NCI-H2107 treated with DMSO at 0.1 percent for 48 hours (cell line): ENCODE measurements at regions not wholly inside any gene's neighbourhood (a gene's known extent, or its start where the extent isn't known, plus 50 kb on each side); places are given as distances from the start of the nearest gene placed in this dataset.

Source experiments
- DNase-seq: peaks from one replicate; lab custom pipeline; 2025; ENCODE audit not compliant: unreplicated experiment; lab: John Stamatoyannopoulos, UW

DNA sequence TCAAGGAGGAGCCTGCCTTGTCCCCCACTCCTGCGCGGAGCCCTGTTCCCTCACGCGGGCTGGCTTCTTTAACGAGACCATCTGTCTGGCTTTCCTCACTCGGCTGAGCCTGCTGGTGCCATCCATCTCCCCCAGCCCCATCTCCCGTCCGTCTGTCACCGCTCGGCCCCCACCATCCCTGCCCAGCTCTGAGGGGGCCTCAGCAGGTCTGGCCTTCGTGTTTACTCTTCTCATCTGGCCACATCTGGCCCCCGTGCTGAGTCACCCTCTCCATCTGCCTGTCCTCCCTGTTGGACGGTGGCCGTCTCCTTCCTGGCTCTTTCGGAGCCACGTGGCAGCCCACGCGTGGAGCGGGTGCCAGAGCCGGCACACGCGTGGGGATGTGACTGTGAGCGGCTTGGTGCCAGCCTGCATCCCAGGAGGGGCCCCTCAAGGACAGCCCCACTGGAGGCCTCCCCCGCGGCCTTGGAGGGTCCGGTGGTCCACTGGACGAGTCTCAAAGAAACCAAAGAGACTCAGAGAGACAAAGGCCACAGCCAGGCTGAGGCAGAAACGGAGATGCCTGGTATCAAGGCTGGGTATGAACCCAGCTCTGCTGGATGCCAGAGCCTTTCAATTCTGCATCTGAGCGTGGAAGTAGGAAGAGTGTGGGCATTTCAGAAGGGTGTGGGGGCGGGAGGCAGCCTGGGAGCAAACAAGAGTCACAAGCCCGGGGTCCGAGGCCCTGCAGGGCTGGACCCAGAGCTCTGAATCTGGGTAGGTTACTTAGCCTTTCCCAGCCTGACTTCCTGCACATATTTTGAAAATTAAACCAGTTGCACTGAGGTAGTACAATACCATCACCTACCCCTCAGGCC, 76.7 kb upstream of the UNC5A start:
- DNase-seq: no peak

DNA sequence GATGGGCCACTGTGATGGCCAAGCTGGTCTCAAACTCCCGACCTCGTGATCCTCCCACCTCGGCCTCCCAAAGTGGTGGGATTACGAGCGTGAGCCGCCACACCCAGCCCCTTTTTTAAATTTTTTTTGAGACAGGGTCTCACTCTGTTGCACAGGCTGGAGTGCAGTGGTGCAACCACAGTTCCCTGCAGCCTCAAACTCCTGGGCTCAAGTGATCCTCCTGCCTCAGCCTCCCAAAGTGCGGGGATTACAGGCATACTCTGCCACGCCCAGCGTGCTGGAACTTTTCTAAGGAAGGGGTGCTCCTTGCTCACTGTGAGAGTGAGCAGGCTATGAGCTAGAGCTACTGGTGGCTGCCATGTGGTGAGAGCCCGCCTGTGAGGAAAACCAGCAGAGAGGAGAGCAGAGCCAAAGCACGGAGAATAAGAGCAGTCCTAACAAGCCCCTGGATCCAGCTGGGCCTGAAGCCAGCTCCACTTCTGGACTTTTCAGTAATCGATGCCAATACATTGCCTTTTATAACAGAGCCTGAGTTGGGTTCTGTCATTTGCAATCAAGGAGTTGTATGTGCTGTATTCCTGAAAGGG, 75.5 kb upstream of the UNC5A start:
- no peak for DNase-seq

DNA sequence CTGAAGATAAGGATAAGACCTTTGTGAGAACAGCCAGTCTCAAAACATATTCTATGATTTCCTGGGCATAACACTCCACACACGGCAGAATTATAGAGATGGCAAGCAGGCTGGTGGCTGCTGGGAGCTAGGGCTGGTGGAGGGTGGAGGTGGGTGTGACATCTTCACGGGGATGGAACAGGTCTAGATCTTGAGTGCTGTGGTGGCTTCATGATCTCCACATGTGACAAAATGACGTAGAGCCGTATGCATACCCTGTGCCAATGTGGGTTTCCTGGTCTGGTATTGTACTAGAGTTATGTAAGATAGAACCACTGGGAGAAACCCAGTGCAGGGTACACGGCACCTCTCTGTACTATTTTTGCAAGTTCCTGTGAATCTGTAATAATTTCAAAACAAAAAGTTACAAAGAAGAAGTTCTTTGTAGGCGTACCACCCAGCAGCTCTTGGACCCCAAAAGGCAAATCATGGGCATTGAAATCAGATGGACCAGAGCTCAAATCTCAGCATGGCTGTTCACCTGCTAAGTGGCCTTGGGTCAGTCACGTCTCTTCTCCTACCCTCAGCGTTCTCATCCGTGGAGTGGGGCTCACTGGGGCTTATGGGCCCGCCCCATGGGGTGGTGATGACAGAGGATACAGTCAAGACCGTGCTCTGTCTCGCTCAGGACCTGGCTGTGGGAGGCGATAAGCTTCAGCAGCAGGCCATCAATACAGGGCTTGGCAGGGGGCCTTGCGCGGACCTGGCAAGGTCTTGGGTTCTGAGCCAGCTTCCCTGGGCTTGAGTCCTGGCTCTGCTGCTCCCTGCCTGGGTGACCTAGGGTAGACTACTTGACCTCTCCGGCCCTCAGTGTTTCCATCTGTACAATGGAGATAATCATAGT, 74.7 kb upstream of the UNC5A start:
- no peak for DNase-seq

DNA sequence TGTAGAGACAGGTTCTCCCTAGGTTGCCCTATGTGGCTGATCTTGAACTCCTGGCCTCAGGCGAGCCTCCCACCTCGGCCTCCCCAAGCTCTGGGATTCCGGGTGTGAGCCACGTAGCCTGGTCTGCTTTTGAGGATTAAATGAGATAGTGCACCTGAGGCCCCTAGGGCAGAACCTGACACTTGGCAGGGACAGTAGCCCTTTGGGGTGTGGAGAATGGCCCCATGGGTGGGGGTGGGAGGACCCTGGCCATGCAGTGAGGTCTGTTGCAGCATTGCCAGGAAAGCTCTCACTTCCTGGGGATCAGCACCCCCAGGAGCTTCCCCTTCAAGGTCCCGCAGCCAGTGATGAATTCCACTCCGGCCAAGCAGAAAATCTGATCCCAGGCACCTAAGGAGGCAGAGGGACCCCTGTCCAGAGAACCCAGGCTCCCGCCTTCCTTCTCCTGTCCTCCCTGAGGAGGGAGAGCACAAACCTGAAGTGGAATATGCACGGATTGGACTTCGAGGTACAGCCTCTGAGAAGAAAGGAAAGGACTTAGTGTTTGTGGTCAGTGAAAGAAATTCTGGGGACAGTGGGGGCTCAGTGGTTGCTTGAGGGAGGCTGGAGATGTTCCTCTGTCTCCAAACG, 73.9 kb upstream of the UNC5A start:
- DNase-seq: no peak

DNA sequence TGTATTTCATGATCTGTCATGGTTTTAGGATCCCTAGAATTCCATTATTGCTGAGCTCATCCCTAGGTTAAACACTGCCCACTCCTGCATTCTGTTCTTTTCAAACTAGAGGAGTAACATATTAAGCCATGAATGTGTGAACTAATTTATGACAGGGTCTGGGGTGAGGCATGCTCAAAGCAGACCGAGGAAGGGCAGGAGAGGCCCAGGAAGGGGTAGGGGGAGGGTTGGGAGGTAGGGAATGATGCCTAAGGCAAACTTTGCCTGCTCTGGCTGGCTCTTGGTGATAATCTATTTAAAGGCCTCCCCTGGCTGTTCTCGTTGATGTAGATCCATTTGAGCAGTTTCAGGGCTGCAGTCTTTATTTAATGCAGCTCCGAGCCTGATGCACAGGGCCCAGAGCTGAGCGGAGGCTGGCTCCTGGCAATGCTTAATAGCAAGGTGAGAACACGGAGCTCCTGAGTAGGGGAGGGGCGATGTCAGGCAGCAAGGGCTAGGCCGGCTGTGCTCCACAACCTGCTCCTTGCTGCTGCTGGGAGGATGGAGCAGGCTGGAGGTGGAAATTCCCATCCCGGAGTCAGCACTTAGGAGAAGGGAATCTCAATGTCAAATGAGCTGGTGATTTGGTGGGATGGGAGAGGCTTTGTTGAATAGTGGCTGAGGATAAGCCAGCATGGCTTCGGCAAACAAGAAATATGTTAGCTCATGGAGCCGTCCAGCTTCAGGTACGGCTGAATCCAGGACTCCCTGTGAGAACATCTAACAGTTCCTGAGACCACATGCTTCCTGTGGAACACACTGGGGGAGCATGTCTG, 73.2 kb upstream of the UNC5A start:
- no peak for DNase-seq

DNA sequence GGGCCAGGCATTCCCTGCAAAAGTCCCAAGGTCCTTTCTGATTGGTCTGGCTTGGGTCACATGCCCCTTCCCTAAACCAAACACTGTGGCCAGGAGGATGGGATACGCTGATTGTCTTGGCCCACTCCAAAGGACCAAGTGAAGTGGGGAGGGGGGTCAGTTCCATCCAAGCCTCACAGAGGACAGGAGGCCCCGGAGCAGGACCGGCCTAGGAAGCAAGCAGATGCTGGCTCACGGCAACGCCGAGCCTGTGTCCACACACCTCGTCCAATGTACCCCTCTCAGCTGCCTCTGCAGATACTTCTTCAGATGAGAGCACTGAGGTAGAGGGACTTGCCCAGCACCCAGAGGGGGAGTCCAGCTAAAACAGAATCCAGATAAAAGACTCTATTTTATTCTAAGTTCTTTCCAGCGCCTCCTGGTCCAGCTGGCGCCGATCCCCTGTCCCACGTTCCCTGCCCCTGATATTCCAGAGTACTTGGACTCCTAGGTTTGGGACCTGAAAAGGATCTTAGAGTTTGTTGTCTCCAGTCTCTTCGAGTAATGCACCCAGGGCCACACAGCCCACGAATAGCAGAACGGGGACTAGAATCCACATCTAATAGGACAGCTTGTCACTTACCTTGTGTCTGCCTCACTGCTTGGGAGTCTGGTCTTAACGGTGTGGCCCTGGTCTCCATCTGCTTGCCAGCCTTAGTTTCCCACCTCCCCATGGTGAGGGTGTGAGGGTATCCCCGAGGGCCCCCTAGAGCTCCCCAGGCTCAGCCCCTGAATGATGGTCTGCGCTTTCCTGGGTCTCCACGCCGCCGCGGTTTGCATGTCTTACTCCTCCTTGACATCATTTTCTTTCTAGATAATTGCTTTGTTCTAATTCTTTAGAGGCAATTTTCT, 72.4 kb upstream of the UNC5A start:
- DNase-seq: no peak

DNA sequence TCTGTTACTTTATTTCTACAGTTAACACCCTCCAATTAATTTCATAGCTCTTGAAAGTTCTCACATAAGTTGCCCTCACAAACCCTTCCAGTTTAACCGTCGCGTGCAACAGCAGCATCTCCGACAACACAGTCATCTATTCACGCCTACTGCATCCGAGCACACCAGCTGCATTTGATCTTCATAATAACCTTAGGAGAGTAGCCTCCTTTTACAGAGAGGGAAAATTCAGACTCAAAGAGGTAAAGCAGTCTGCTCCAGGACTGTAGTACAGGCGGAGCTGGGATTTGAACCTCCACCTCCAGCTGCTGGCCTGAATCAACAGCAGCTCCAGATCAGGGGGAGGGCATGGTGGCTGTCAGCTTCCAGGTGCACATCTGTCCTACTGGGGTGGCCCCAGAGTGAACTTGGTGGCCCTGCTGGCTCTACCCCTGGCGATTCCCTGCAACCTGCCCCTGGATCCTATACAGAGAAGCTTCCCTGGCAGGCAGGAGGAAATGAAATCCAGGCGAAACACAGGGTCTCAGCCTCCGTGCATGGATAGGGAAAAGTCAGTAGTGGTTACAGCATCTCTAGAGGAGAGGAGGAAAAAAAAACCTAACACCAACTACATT, 71.6 kb upstream of the UNC5A start:
- DNase-seq: no peak

DNA sequence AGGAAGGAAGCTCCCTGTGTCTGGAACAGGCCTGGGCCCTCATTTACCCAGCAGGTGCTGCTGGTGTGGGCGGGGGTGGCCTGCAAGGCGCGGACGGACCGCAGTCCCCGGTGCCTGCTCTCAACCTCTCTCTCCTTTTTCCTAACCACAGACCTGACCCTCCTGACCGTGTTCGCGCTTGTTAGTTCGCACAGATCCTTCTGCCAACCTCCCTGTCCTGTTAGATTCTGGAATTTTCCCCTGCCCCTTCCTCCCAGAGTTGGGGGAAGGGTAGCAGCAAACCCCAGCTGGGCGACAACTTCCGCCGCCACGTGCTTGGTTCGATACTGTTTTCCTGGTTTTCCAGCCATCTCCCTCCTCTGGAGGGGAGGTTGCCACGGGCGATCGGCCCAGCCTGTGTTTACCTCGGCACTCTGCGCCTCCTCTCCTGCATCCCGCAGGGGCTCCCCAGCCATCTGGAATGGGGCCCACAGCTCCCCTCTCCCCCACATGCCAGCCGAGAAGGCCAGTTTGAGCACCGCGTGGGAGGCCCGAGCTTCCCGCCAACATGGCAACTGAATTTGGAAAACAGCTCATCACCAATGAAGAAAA, 70.8 kb upstream of the UNC5A start:
- DNase-seq: no peak

DNA sequence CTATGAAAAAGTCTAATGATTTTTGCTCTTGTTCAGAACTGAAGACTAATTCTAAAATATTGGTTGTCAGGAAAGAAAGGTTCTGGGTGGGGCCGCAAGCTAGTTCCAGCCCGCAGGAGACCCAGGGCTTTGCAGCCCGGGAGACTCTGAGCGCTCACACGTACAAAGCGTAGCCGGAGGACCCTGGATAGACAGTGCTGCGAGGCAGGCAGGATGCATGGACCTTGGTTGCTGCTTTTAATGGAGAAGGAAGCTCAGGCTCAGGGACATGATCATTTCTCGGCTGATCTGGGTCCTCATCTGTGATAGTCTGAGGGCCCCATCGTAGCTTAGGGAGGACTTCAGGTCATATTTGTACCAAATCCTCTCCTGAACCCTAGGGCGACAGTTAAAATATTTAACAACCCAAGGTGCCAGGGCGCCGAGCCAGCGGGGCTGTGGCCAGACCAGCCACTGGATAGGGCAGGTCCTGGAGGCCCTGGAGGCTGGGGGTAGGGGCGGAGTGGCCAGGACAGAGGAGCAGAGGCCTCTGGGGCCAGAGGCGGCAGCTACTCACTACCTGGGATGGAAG, 70.1 kb upstream of the UNC5A start:
- no peak for DNase-seq

DNA sequence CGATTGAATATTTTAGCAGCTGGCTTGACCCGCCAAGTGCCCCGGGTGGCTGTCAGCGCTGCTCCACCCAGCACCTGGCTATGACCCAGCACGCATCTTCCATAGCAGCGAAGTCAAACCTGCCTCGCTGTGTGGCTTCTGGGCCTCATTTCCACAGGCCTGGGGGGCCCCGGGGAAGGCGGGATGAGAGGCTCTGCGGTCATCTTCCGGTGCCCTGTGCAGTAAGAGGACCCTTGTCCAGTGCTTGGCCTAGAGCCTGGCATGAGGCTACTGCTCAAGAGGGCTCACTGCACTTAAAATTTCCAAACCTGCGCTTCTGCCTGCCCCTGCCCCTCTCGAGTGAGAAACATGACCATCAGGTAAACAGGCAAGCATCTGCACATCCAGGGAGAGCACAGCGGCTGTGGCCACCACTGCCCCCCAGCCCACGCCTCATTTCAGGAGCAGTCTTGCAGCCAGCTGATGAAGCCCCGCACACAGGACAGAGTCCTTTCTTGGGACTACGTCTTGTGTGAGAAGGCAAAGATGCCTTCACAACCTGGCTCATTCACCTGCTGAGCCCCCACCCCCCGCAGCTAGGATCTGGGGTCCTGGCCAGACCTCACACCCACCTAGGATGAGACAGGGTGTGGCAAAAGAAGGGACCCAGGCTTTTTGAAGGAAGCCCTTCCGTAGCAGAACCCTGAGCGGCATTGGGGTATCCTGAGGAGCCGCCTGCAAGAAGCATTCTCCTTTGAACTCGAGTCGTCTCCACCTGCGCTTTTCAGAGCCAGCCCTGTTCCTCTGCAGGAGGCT, 69.5 kb upstream of the UNC5A start:
- DNase-seq: no peak

DNA sequence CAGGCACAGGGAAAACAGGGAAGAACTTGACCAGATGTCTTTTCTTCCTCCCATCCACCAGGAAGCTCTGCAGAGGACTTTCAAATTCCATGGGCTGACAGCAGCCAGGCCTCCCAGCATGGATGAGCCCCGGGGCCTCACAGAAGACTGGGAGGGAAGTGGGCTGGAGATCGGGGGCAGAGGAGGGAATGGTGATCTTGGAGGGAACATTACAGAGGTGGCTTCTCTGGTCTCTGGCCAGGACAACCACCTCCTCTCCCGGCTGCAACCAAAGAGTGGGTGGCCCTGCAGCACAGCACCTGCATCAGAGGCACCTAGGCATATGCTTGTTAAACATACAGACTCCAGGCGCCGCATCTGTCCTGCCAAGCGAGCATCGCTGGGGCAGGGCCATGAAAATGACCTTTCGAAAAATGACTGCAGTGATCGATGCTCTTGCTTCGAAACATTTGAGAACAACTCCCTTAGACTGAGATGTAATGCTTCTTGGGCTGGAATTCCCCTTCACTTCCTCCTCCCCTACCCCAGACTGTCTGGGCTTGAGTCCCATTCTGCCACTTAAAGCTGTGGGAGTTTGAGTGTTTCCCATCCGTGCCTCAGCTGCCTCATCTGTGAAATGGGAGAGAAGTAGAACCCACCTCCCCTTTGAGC, 68.7 kb upstream of the UNC5A start:
- DNase-seq: no peak

DNA sequence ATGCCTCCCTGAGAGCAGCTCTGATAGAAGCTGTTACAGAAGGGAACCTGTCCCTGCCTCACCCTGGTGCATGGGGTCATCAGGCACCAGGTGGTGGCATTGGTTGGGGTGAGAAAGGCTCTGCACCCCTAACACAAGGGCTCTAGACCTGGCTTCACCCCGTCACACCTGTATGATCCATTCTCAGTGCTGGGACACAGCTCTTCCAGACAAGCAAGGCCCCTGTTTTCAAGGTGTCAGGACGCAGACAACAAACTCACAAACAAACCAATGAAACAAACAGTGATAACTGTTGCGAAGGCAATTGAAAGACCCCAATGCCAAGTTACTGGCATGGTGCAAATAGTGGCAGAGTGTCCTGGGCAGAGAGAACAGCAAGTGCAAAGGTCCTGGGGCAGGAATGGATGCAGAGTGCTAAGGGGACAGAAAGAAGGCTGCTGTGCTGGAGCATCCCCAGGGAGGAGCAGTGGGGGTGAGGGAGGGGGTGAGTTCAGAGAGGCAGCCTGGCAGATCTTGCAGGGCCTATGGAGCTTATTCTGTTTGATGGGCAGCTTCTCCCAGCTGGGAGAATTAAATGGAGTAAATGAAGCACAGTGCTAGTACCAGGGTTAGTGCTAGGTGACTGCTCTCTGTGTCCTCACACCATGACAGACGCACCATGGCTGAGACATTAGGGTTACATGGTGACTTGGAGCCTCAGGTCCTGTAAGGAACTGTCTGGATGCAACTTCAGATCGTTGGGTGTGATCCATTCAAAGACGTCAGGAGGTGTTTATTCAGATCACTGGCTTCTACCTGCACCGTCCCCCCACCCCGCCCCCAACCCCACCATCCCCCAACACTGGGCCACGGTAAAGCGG, 67.9 kb upstream of the UNC5A start:
- no peak for DNase-seq

DNA sequence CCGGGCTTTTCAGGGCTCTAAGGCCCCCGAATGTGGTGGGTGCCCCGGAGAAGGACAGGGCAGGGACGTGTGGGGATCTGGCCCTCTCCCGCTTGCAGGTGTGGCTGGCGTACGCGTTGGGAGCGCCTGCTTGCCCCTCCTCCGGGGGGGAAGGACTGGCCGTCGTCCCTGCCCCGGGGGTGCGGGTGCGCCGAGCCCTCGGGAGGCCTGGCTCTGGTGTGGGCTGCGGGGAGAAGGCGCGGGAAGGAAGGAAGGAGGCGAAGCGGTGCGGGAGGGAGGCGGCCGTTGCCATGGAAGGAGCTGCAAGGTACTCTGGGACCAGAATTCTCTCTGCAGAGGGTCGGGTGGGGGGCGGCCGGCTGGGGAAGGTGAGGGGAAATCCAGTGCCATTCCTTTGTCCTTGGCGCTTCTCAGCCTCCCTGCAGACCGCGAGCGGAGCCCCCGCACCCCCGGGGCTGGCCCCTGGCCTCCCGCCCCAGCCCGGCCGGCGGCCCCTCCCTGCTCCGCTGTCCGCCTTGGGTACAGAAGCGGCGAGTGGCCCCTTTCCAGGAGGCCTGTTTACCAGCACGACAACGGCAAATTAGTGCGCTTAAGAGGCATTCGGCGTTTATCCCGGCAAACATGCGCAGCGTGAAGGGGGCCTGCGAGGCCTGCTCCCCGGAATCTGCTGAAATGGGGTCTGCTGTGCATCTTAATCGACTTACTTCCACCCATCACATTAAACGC, 67.1 kb upstream of the UNC5A start:
- DNase-seq: no peak

DNA sequence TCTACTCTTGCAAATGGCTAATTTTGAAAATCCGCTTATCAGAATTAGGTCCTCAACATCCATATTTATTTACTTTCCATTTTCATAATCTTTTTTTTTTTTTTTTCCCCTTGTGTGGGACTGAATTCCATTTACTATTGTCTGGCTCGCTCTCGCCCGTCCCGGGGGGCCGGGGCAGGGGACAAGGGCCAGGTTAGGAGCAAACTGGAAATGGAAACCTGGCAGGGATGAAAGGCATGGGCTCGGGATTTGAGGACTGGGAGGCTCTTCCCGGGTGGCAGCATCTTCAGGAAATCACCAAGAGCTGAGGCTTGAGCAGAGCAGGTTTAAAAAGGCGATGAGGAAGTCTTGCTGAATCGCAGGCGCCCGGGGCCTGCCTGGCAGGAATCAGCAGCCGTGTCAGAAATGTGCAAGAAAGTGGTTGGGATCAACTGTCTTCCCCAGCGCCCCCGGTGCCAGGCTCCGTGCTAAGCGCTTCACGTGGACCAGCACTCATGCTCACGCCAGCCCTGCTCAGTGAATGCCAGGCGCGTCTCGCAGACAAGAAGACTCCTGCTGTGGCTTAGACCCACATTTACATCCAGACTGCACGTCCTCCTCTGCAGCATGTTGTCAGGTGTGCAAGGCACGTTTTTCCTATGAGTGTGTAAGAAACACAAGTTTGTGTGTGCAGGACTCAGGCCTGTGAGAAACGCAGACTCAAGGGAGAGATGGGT, 66.3 kb upstream of the UNC5A start:
- no peak for DNase-seq

DNA sequence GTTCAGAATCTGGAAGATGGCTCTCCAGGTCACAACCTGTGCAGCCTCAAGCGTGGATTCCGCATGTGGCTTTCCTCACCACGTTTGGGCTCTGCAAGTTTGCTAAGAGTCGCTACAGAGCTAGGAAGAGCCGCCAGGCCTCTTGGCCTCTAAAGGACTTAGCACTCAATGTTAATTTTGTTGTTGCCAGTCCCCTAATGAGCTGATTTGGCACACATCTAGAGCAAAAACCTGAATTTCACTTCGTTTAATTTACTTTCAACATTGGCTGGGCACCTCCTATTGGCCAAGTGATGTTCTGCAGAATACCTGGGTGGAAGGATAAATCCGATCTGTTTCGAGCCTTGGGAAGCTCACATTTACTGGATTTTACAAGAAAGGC, 65.8 kb upstream of the UNC5A start:
- no peak for DNase-seq
